Suprapubic skin (tissue), 3 donors: ENCODE measurements at regions not wholly inside any gene's neighbourhood (a gene's known extent, or its start where the extent isn't known, plus 50 kb on each side); places are given as distances from the start of the nearest gene placed in this dataset.

Experiments
- POLR2AphosphoS5 ChIP-seq, 3 donors: sonication (generic); formaldehyde crosslinking; IDR thresholded peaks; one replicate each; pipeline ENCODE4 v1.6.1; 2017; ENCODE audit warnings: antibody characterized with exemption in 3 of 3
- TF ChIP-seq, protein P1 (sequence below), 2 donors: fragments of 200-600 bp in 1 of 2; fragments of 450-650 bp in 1 of 2; sonication (generic) in 1 of 2; IDR thresholded peaks; one replicate each; pipeline ENCODE4 v1.5.1; 2016 to 2019; ENCODE audit warnings: antibody characterized with exemption in 2 of 2, mild to moderate bottlenecking in 1 of 2, moderate library complexity in 1 of 2

GRCh38 chr9:75824816-75825568 lies 65.5 kb upstream of the PCSK5 start:
- TF ChIP-seq, protein P1, sequence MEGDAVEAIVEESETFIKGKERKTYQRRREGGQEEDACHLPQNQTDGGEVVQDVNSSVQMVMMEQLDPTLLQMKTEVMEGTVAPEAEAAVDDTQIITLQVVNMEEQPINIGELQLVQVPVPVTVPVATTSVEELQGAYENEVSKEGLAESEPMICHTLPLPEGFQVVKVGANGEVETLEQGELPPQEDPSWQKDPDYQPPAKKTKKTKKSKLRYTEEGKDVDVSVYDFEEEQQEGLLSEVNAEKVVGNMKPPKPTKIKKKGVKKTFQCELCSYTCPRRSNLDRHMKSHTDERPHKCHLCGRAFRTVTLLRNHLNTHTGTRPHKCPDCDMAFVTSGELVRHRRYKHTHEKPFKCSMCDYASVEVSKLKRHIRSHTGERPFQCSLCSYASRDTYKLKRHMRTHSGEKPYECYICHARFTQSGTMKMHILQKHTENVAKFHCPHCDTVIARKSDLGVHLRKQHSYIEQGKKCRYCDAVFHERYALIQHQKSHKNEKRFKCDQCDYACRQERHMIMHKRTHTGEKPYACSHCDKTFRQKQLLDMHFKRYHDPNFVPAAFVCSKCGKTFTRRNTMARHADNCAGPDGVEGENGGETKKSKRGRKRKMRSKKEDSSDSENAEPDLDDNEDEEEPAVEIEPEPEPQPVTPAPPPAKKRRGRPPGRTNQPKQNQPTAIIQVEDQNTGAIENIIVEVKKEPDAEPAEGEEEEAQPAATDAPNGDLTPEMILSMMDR (IDR thresholded peaks at IDR 0.05): no peak
- no peak for TF ChIP-seq POLR2AphosphoS5 (IDR thresholded peaks at IDR 0.05)
